Calu3 (cell line): ENCODE measurements at regions not wholly inside any gene's neighbourhood (a gene's known extent, or its start where the extent isn't known, plus 50 kb on each side); places are given as distances from the start of the nearest gene placed in this dataset.

Source experiments
- BruUV-seq: library from RNA; stranded (reverse); fragments of 400-500 nt; replicated peaks from 2 replicates; lab custom pipeline; 2021; lab: Mats Ljungman, UMichigan
- CTCF ChIA-PET: fragments of 300-600 bp; sonication (Branson Sonifier 250); formaldehyde crosslinking; loops from one replicate; lab custom pipeline; 2022; ENCODE audit warnings: antibody characterized with exemption; lab: Charles Lee
- DNase-seq: peaks from one replicate; pipeline ENCODE4 v3.0.0; 2022
- H3K27ac Mint-ChIP-seq: one replicate; pipeline ENCODE4 v1.8.0; 2022; ENCODE audit warnings: mixed read lengths; ENCODE audit not compliant: unreplicated experiment
- H3K27me3 Mint-ChIP-seq: one replicate; pipeline ENCODE4 v1.8.0; 2022; ENCODE audit warnings: mixed read lengths; ENCODE audit not compliant: unreplicated experiment
- H3K36me3 Mint-ChIP-seq: one replicate; pipeline ENCODE4 v1.8.0; 2022; ENCODE audit warnings: mild to moderate bottlenecking, moderate library complexity, mixed read lengths; ENCODE audit not compliant: insufficient read depth, unreplicated experiment
- H3K4me1 Mint-ChIP-seq: one replicate; pipeline ENCODE4 v1.8.0; 2022; ENCODE audit warnings: mild to moderate bottlenecking, low read depth, mixed read lengths; ENCODE audit not compliant: unreplicated experiment
- H3K4me3 Mint-ChIP-seq: one replicate; pipeline ENCODE4 v1.8.0; 2022; ENCODE audit warnings: mild to moderate bottlenecking, low read depth, moderate library complexity, mixed read lengths; ENCODE audit not compliant: unreplicated experiment
- H3K9me3 Mint-ChIP-seq: one replicate; pipeline ENCODE4 v1.8.0; 2022; ENCODE audit warnings: low read depth, mixed read lengths; ENCODE audit not compliant: unreplicated experiment
- CTCF ChIP-seq: fragments of 200-600 bp; IDR thresholded peaks from one replicate; pipeline ENCODE4 v1.8.0; 2022; ENCODE audit warnings: antibody characterized with exemption; ENCODE audit not compliant: unreplicated experiment
- intact Hi-C: fragments of 100-400 bp; cut with micrococcal nuclease; formaldehyde crosslinking; loops from one replicate; pipeline ENCODE4 v1.10.0; 2022; ENCODE audit not compliant: unreplicated experiment

- DNase-seq, result no peak
- Mint-ChIP-seq H3K36me3 (no peaks in the 10 kb centered on the region), H3K4me3 (no peak overlapping the region), H3K4me1 (no peaks in the 10 kb centered on the region), H3K27me3 (no peaks in the 10 kb centered on the region), H3K9me3 (peaks cover 8% of the 10 kb centered on the region), H3K27ac (no peak overlapping the region)
- CTCF ChIA-PET, result no interaction called here
- intact Hi-C loops, result no loop called here
- no peak for TF ChIP-seq CTCF
- BruUV-seq, result no TSS peak
These were observed 549.1 kb downstream of the XPNPEP1 start for GRCh38 chr10:109374215-109374614.

DNA sequence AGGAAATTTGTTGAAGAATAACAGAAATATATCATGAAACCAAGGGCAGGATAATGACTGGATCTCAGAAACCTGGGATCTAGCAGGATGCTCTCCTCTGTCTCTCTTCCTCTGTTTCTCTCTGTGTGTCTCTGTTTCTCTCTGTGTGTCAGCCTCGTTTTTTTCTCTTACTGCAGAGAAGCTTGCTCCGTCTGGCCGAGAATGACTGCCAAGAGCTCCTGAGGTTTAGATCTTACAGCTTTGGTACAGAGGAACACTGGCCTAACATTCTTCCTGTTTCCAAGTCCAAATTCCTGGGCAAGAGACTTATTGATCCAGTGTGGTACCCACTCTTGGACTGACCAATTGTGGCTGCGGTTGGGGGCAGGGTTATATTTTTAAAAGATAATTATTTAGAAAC lies 564.0 kb downstream of the XPNPEP1 start:
- Mint-ChIP-seq H3K36me3 (no peaks in the 10 kb centered on the region), H3K4me1 (no peaks in the 10 kb centered on the region), H3K27me3 (no peaks in the 10 kb centered on the region), H3K9me3 (peaks cover 5% of the 10 kb centered on the region), H3K27ac (no peak overlapping the region), H3K4me3 (no peak overlapping the region)
- BruUV-seq, result no TSS peak
- no peak for TF ChIP-seq CTCF
- no peak for DNase-seq
- intact Hi-C loops, result no loop called here
- CTCF ChIA-PET, result no interaction called here

GRCh38 chr10:109358325-109358724 lies 565.0 kb downstream of the XPNPEP1 start:
- no peak overlapping the region for H3K4me3 Mint-ChIP-seq
- H3K4me1 Mint-ChIP-seq, result no peaks in the 10 kb centered on the region
- no peaks in the 10 kb centered on the region for H3K27me3 Mint-ChIP-seq
- CTCF ChIA-PET, result no interaction called here
- no peak for TF ChIP-seq CTCF
- intact Hi-C loops, result no loop called here
- no peak overlapping the region for H3K27ac Mint-ChIP-seq
- H3K36me3 Mint-ChIP-seq, result no peaks in the 10 kb centered on the region
- BruUV-seq, result no TSS peak
- DNase-seq, result no peak
- peaks cover 5% of the 10 kb centered on the region for H3K9me3 Mint-ChIP-seq

- BruUV-seq, result no TSS peak
- H3K9me3 Mint-ChIP-seq, result peaks cover 3% of the 10 kb centered on the region
- no peak for TF ChIP-seq CTCF
- no peak overlapping the region for H3K27ac Mint-ChIP-seq
- intact Hi-C loops, result no loop called here
- DNase-seq, result no peak
- no peak overlapping the region for H3K4me3 Mint-ChIP-seq
- no peaks in the 10 kb centered on the region for H3K4me1 Mint-ChIP-seq
- no peaks in the 10 kb centered on the region for H3K27me3 Mint-ChIP-seq
- no peaks in the 10 kb centered on the region for H3K36me3 Mint-ChIP-seq
- CTCF ChIA-PET, result no interaction called here
These were observed 575.0 kb downstream of the XPNPEP1 start for GRCh38 chr10:109348324-109348723.

DNA sequence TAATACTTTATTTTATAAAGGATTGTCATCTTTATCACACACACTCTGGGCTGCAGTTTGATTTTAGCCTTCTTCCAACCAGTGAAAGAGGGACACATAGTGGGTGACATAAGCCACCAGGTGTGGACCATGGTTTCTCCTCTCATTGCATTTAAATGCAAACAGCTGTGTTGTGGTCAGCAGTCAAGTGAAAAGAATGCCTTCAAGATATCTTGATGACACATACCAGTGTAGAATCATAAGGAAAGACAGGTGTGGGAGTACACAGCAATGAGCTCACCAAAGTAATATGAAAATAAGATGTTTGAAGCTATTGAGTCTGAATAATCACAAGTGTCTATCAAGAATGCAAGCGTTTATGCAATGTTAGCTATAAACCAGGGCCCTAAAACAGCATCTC lies 580.0 kb downstream of the XPNPEP1 start:
- intact Hi-C loops, result no loop called here
- no peak for TF ChIP-seq CTCF
- Mint-ChIP-seq H3K9me3 (peaks cover 16% of the 10 kb centered on the region), H3K4me3 (no peak overlapping the region), H3K27me3 (no peaks in the 10 kb centered on the region), H3K36me3 (no peaks in the 10 kb centered on the region), H3K4me1 (no peaks in the 10 kb centered on the region), H3K27ac (no peak overlapping the region)
- no peak for DNase-seq
- no TSS peak for BruUV-seq
- CTCF ChIA-PET, result no interaction called here
